ENCODE measurements at regions not wholly inside any gene's neighbourhood (a gene's known extent, or its start where the extent isn't known, plus 50 kb on each side); places are given as distances from the start of the nearest gene placed in this dataset.
"Not testable (repeated sequence)": the region's sequence is repeated elsewhere in the genome, so short reads cannot be mapped to it uniquely, and the experiment has no call there.

DNA sequence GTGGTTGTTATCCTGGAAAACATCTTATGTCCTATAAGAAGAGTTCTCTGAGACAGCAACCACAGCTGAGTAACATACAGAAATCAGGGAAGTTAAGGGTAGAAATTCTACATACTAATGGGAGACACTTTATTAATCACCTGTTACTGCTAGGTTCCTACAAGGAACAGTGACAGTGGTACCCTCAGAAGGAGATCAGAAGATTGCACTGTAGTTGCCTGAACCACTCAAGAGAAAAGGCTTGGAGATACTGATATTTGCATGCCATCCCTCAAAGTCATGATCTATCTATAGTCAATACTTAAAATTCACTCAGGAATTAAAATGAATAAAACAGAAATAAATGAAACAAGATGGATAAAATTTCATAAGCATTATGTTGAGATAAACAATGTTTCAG is 136.0 kb downstream of the LMLN start:
- no peak for DNase-seq (ENCODE audit: low spot score)

- DNase-seq (ENCODE audit: low spot score) = no peak
Measured at GRCh38 chr3:198097048-198097447, 137.0 kb downstream of the LMLN start.

- not testable (repeated sequence) for DNase-seq (ENCODE audit: low spot score)
Measured at GRCh38 chr3:198098661-198099081, 138.7 kb downstream of the LMLN start.

DNA sequence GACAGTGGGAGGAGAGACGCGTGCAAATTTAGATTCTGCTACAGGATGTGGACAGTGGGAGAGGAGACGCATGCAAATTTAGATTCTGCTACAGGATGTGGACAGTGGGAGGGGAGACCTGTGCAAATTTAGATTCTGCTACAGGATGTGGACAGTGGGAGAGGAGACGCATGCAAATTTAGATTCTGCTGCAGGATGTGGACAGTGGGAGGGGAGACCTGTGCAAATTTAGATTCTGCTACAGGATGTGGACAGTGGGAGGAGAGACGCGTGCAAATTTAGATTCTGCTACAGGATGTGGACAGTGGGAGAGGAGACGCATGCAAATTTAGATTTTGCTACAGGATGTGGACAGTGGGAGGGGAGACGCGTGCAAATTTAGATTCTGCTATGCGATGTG is 143.1 kb downstream of the LMLN start:
- not testable (repeated sequence) for DNase-seq (ENCODE audit: low spot score)

DNA sequence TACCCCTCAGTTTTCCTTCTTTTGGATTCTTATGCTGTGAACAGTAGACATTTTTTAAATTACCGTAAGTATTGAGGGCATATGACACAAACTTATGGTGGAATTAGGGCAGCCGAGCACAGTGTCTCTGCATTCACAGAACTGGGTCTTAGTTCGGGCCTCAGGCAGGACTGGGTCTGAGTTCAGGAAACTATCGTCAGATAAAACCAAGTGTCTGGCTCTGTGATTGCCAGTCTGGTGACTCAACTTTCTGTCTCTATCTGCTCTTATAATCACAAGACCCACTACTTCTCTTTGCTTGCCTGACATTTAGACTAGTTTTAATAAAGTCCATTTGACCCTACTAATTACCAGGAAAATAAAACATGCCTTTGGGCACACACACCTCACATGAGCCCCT is 146.2 kb downstream of the LMLN start:
- DNase-seq (ENCODE audit: low spot score) = no peak

DNA sequence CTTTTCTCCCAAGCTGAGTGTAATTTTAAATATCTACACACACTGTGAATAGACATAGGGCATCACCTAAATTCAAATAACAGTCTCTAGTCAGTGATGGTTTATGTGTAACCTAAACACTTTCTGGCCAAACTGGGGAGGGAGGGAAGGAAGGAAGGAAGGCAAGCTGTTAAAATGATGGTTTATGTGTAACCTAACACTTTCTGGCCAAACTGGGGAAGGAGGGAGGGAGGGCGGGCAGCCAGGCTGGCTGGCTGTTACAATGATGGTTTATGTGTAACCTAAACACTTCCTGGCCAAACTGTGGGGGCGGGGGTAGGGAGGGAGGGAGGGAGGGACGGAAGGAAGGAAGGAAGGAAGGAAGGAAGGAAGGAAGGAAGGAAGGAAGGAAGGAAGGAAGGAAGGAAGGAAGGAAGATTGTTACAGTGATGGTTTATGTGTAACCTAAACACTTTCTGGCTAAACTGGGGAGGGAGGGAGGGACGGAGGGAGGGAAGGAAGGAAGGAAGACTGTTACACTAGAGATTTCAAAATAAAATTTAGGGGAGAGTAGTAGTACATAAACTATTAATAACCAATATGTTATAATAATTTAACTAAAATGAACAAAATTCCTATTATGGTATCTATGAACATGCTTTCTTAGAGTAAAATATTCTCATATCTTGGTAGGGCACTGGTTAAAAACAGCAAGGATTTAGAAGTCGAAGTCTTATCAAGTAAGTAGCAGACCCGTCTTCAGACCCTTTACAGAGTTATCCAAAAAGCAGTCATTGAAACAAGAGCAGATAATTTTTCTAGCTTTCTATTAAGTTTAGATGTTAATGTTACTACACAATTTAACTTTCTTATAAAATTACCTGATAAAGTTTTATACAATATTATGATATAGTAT is 148.1 kb downstream of the LMLN start:
- DNase-seq (ENCODE audit: low spot score) = no peak

DNA sequence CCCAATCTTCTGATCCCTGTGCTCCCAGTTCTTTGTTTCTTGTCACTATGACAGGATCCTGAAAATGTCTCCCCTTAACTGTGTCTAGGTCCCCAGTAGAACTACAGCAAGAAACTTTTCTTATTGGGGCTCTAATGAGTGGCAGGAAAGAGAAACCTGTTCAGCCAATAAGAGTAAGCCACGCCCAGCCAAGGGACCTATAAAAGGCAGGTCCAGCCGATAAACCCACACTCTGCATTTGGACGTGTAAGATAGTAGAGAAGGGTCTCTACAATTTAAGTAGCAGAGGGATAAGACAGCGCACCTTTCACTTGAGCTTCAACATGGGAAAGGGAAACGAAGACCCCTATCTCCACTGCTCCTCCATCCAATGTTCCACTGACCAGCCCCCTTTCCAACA is 149.9 kb downstream of the LMLN start:
- DNase-seq (ENCODE audit: low spot score) = no peak

GRCh38 chr3:198112031-198112430 is 152.0 kb downstream of the LMLN start:
- no peak for DNase-seq (ENCODE audit: low spot score)

GRCh38 chr3:198113206-198114053 is 153.4 kb downstream of the LMLN start:
- DNase-seq (ENCODE audit: low spot score) = no peak

DNA sequence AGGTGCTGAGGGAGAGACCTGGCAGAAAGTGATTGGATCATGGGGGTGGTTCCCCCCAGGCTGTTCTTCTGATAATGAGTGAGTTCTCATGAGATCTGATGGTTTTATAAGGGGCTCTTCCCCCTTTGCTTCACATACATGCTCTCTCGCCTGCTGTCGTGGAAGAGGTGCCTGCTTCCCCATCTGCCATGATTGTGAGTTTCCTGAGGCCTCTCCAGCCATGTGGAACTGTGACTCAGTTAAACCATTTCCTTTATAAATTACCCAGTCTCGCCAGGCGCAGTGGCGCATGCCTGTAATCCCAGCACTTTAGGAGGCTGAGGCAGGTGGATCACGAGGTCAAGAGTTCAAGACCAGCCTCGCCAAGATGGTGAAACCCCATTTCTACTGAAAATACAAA is 154.5 kb downstream of the LMLN start:
- DNase-seq (ENCODE audit: low spot score) = not testable (repeated sequence)

DNA sequence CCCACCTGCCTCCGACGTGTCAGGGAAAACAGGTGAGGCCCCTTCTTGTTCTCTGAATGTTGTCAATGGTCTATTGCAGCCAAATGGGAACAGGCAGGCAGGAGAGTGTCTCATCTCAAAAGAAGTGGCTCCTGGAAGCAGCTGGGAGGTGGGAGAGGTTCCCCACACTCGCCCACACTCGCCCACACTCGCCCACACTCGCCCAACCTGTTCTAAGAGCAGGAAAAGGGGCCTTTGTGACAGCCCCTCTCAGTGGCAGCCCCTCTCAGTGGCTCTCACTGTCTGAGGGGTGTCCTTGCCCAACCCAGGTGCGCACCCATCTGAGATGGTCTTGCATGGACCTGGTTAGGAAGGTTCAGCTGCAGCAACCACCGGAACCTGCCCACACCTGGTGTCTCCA is 162.2 kb downstream of the LMLN start:
- DNase-seq (ENCODE audit: low spot score) = not testable (repeated sequence)

GRCh38 chr3:198137038-198137835 is 177.2 kb downstream of the LMLN start:
- not testable (repeated sequence) for DNase-seq (ENCODE audit: low spot score)

DNA sequence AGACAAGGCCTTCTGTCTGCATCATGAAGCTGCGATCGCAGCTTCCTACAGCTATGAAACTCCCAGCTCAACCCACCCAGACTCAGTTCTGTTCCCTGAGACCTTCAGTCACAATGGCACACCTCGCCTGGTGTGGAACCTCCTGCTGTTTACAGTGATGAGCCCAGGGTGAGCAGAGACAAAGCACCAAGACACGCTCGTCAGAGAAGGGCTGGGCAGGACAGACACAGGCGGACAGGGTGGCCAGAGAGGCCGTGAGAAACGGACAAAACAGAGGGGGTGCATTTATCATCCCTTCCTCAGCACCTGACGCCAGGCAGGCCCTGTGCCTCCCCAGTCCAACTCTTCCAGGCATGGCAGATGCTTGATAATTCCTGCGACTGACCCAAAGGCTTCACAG is 178.2 kb downstream of the LMLN start:
- DNase-seq (ENCODE audit: low spot score) = not testable (repeated sequence)

DNA sequence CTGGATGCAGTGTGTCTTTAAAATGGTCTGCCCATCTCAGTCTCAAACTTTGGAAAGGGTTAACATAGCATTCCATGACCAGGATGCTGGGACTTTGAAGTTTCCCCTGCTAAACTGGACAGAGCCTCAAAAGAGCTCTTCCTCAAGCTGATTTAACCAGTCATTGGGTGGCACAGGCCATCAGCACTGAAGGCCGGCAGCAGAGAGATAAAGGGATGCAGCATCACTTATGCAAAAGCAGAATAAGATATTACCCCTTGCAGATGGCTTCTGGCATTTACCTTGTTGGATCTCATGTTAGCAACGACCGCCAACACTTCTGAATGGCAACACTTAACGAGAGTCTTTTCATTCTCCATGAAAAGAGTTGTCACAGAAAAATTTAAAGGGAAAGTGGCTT is 179.0 kb downstream of the LMLN start:
- not testable (repeated sequence) for DNase-seq (ENCODE audit: low spot score)

- not testable (repeated sequence) for DNase-seq (ENCODE audit: low spot score)
Measured at GRCh38 chr3:198139513-198140167, 179.6 kb downstream of the LMLN start.

DNA sequence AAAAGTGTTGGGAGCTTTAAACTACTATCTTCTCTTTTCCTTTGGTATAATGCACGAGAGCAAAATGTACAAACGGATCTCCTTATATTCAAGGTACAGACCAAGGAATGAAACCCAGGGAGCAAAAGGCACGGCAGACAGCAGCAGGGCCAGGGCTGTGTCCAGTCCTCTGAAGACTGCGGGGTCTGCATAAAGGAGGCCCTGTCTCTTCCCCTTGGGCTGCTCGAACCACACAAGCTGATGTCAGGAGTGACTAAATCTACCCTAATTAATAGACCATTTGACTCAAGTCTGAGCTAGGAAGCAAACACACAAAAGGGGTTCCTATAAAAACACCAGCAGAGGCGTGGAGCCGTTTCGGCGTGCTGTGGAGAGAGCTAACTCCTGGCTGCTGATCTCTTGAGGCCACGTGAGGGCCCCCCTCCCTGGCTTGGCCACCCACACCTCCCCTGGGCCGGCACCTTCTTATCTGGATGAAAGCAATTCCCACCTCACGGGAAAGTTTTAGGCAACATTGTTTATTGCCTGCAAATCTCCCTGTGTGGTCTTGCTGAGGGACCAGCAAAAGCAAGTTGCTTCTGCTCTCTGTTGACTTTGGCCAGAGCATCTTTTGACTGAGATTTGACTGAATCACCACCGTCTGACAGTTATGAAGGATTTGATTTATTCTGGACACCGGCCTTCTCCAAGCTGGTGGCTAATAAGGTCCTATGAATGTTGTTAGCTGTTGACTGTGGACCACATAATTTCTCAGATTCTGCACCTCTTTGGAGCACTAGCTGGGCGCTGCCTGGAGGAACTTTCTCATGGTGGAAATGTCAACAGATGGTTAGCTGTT is 183.5 kb downstream of the LMLN start:
- not testable (repeated sequence) for DNase-seq (ENCODE audit: low spot score)

- DNase-seq (ENCODE audit: low spot score) = not testable (repeated sequence)
Measured at GRCh38 chr3:198145231-198145784, 185.3 kb downstream of the LMLN start.

DNA sequence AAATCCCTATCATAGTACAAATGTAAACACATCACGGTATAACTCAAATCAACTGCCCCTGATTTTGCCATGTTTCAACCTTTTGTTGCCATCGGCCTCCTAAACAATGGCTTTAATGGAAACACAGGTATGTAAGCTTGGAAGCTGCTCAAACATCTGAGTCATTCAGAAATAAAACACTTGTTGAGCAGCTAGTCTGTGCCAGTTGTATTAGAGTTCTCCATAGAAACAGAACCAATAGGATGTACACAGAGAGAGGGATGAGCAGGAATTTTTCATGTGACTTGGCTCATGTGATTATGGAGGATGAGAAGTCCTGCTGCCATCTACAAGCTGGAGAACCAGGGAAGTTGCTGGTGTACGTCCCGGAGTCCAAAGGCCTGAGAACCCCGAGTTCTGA is 186.1 kb downstream of the LMLN start:
- DNase-seq (ENCODE audit: low spot score) = not testable (repeated sequence)

GRCh38 chr3:198146559-198147164 is 186.6 kb downstream of the LMLN start:
- not testable (repeated sequence) for DNase-seq (ENCODE audit: low spot score)

DNA sequence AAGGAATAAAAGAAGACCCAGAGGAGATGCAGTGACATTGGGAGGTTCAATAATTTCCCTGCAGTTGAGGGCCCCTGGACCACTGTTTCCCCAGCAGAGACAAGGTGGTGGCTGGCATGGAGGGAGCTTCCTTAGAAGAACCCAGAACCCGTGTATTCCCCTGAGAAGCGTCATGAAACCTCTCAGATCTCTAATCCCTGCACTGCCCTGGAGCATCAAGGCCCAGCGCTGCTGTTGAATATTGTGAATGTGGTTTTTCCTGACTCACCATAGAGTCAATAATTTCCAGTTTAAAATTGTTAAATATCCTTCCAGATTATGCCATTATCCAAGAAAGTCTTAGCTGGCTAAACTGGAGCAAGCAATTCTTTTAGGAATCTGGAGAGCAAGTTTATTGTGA is 187.2 kb downstream of the LMLN start:
- not testable (repeated sequence) for DNase-seq (ENCODE audit: low spot score)
